ENCODE measurements at regions not wholly inside any gene's neighbourhood (a gene's known extent, or its start where the extent isn't known, plus 50 kb on each side); places are given as distances from the start of the nearest gene placed in this dataset.

GRCh38 chr12:69085852-69086251, 152.9 kb upstream of the CPM start:
- TF ChIP-seq CTCF (IDR thresholded peaks at IDR 0.05; ENCODE audit: low read depth, low read length), result no peak
- in situ Hi-C loops (cut with HindIII; ENCODE audit: low sequenced_read_pairs), result no loop called here
- no peak for DNase-seq (ENCODE audit: low read depth, low spot score)
- no peak overlapping the region for H3K4me3 ChIP-seq (ENCODE audit: low read depth, low read length)

GRCh38 chr12:69087986-69088385, 151.4 kb upstream of the CPSF6 start:
- H3K4me3 ChIP-seq (ENCODE audit: low read depth, low read length), result no peak overlapping the region
- in situ Hi-C loops (cut with HindIII; ENCODE audit: low sequenced_read_pairs), result no loop called here
- DNase-seq (ENCODE audit: low read depth, low spot score), result no peak
- no peak for TF ChIP-seq CTCF (IDR thresholded peaks at IDR 0.05; ENCODE audit: low read depth, low read length)

- no peak for TF ChIP-seq CTCF (IDR thresholded peaks at IDR 0.05; ENCODE audit: low read depth, low read length)
- no peak overlapping the region for H3K4me3 ChIP-seq (ENCODE audit: low read depth, low read length)
- in situ Hi-C loops (cut with HindIII; ENCODE audit: low sequenced_read_pairs), result no loop called here
- DNase-seq (ENCODE audit: low read depth, low spot score), result no peak
Measured at GRCh38 chr12:69090722-69091121, 148.6 kb upstream of the CPSF6 start.

GRCh38 chr12:69091442-69092017, 147.8 kb upstream of the CPSF6 start:
- H3K4me3 ChIP-seq (ENCODE audit: low read depth, low read length), result no peak overlapping the region
- DNase-seq (ENCODE audit: low read depth, low spot score), result no peak
- in situ Hi-C loops (cut with HindIII; ENCODE audit: low sequenced_read_pairs), result no loop called here
- TF ChIP-seq CTCF (IDR thresholded peaks at IDR 0.05; ENCODE audit: low read depth, low read length), result no peak

GRCh38 chr12:69092137-69092536, 147.2 kb upstream of the CPSF6 start:
- in situ Hi-C loops (cut with HindIII; ENCODE audit: low sequenced_read_pairs), result no loop called here
- H3K4me3 ChIP-seq (ENCODE audit: low read depth, low read length), result no peak overlapping the region
- DNase-seq (ENCODE audit: low read depth, low spot score), result no peak
- no peak for TF ChIP-seq CTCF (IDR thresholded peaks at IDR 0.05; ENCODE audit: low read depth, low read length)

GRCh38 chr12:69094606-69095216, 144.7 kb upstream of the CPSF6 start:
- no peak overlapping the region for H3K4me3 ChIP-seq (ENCODE audit: low read depth, low read length)
- DNase-seq (ENCODE audit: low read depth, low spot score), result no peak
- TF ChIP-seq CTCF (IDR thresholded peaks at IDR 0.05; ENCODE audit: low read depth, low read length), result no peak
- in situ Hi-C loops (cut with HindIII; ENCODE audit: low sequenced_read_pairs), result no loop called here

All from astrocyte of the spinal cord (primary cell).